ENCODE measurements at regions not wholly inside any gene's neighbourhood (a gene's known extent, or its start where the extent isn't known, plus 50 kb on each side); places are given as distances from the start of the nearest gene placed in this dataset.

- TF ChIP-seq MXI1 (conservative IDR thresholded peaks at IDR 0.05; ENCODE audit: poor library complexity, severe bottlenecking) (no peak), SMC3 (conservative IDR thresholded peaks at IDR 0.05; ENCODE audit: poor library complexity) (no peak)
These were observed 1441.4 kb downstream of the AACS start for GRCh38 chr12:126506426-126507182.
